Panc1 (cell line): ENCODE measurements at regions not wholly inside any gene's neighbourhood (a gene's known extent, or its start where the extent isn't known, plus 50 kb on each side); places are given as distances from the start of the nearest gene placed in this dataset.

Experiments
- POLR2AphosphoS5 ChIP-seq: IDR thresholded peaks from 2 replicates; pipeline ENCODE4 v1.6.1; 2012; ENCODE audit warnings: mild to moderate bottlenecking, low read depth, low read length, moderate library complexity
- SIN3A ChIP-seq: IDR thresholded peaks from 2 replicates; pipeline ENCODE4 v1.6.1; 2012; ENCODE audit warnings: low read depth, mild to moderate bottlenecking, low read length, moderate library complexity, borderline replicate concordance; ENCODE audit not compliant: insufficient read depth
- TCF7L2 ChIP-seq: IDR thresholded peaks from 2 replicates; pipeline ENCODE4 v1.6.1; 2011; ENCODE audit warnings: mild to moderate bottlenecking, low read depth, low read length, inconsistent platforms
- TF ChIP-seq, protein P1 (sequence below), 2 experiments: IDR thresholded peaks; 2 replicates each; pipeline ENCODE4 v1.6.1; 2011 to 2012; ENCODE audit warnings: low read depth in 2 of 2, control low read depth in 1 of 2, low read length in 1 of 2, mild to moderate bottlenecking in 1 of 2, moderate library complexity in 1 of 2; ENCODE audit not compliant: insufficient read depth in 1 of 2
- TF ChIP-seq, protein P2 (sequence below): fragments of 450-650 bp; IDR thresholded peaks from 2 replicates; pipeline ENCODE4 v1.5.1; 2017; ENCODE audit warnings: mild to moderate bottlenecking

DNA sequence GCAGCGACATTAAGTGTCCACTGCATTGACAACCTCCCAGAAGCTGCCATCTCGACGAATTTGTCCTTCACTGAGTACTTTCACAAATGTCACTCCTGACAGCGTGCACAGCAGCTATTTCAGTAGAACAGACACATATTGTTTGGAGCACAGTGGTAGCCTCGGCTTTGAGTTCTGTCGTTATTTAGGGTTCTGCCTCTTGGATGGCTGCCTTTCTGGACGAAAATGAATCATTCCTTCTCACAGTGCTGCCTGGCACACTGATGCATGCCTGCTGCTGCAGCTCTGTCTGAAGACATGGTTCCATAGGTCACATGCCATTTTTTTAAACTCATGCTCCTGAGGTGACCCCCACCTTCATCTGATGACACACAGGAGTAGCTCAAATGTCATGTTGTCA, 477.0 kb downstream of the C6orf118 start:
- TF ChIP-seq SIN3A (no peak), TCF7L2 (no peak), POLR2AphosphoS5 (no peak)
- TF ChIP-seq, protein P1, sequence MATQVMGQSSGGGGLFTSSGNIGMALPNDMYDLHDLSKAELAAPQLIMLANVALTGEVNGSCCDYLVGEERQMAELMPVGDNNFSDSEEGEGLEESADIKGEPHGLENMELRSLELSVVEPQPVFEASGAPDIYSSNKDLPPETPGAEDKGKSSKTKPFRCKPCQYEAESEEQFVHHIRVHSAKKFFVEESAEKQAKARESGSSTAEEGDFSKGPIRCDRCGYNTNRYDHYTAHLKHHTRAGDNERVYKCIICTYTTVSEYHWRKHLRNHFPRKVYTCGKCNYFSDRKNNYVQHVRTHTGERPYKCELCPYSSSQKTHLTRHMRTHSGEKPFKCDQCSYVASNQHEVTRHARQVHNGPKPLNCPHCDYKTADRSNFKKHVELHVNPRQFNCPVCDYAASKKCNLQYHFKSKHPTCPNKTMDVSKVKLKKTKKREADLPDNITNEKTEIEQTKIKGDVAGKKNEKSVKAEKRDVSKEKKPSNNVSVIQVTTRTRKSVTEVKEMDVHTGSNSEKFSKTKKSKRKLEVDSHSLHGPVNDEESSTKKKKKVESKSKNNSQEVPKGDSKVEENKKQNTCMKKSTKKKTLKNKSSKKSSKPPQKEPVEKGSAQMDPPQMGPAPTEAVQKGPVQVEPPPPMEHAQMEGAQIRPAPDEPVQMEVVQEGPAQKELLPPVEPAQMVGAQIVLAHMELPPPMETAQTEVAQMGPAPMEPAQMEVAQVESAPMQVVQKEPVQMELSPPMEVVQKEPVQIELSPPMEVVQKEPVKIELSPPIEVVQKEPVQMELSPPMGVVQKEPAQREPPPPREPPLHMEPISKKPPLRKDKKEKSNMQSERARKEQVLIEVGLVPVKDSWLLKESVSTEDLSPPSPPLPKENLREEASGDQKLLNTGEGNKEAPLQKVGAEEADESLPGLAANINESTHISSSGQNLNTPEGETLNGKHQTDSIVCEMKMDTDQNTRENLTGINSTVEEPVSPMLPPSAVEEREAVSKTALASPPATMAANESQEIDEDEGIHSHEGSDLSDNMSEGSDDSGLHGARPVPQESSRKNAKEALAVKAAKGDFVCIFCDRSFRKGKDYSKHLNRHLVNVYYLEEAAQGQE (IDR thresholded peaks at IDR 0.05; ENCODE audit: insufficient read depth in 1 of 2, low read depth in 2 of 2, low read length in 1 of 2): no peak
- TF ChIP-seq, protein P2, sequence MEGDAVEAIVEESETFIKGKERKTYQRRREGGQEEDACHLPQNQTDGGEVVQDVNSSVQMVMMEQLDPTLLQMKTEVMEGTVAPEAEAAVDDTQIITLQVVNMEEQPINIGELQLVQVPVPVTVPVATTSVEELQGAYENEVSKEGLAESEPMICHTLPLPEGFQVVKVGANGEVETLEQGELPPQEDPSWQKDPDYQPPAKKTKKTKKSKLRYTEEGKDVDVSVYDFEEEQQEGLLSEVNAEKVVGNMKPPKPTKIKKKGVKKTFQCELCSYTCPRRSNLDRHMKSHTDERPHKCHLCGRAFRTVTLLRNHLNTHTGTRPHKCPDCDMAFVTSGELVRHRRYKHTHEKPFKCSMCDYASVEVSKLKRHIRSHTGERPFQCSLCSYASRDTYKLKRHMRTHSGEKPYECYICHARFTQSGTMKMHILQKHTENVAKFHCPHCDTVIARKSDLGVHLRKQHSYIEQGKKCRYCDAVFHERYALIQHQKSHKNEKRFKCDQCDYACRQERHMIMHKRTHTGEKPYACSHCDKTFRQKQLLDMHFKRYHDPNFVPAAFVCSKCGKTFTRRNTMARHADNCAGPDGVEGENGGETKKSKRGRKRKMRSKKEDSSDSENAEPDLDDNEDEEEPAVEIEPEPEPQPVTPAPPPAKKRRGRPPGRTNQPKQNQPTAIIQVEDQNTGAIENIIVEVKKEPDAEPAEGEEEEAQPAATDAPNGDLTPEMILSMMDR: no peak
